GM12878 (cell line): ENCODE measurements at regions not wholly inside any gene's neighbourhood (a gene's known extent, or its start where the extent isn't known, plus 50 kb on each side); places are given as distances from the start of the nearest gene placed in this dataset.

Experiments used
- ATAC-seq: fragments of 200-7000 bp; cut with Tn5 transposase; 3 replicates; pipeline ENCODE4 v1.9.1; 2020; ENCODE audit warnings: mild to moderate bottlenecking, moderate library complexity
- BruUV-seq: library from RNA; stranded (reverse); fragments of 400-500 nt; replicated peaks from 2 replicates; lab custom pipeline; 2021; lab: Mats Ljungman, UMichigan
- CTCF ChIA-PET: fragments of 300-600 bp; sonication (Branson Sonifier 250); formaldehyde crosslinking; extraction: SDS; loops from one replicate; lab custom pipeline; 2021; ENCODE audit warnings: inconsistent platforms; lab: Yijun Ruan, JAX
- POLR2A ChIA-PET: fragments of 350-600 bp; formaldehyde crosslinking; extraction: SDS; loops from one replicate; lab custom pipeline; 2021; ENCODE audit warnings: inconsistent platforms; lab: Charles Lee
- RAD21 ChIA-PET: fragments of 300-600 bp; sonication (Branson Sonifier 250); formaldehyde crosslinking; loops from one replicate; lab custom pipeline; 2023; ENCODE audit warnings: antibody characterized with exemption; ENCODE audit not compliant: unreplicated experiment; lab: Charles Lee
- SMC1A ChIA-PET: fragments of 300-600 bp; sonication (Branson Sonifier 250); formaldehyde crosslinking; loops from one replicate; lab custom pipeline; 2023; ENCODE audit not compliant: unreplicated experiment, uncharacterized antibody; lab: Charles Lee
- DNase-seq: peaks from one replicate; pipeline ENCODE4 v3.0.0-alpha.2; 2011; ENCODE audit warnings: low read depth, low spot score
- FAIRE-seq: peaks from 3 replicates; lab custom pipeline; 2011; peaks lifted over from hg19 to GRCh38; lab: Jason Lieb, UNC
- H2AFZ ChIP-seq: 2 replicates; pipeline ENCODE4 v1.6.0; 2011; ENCODE audit warnings: low read depth, low read length, control low read depth; ENCODE audit not compliant: control insufficient read depth
- H3K27ac ChIP-seq: 2 replicates; pipeline ENCODE4 v1.5.1; 2011; ENCODE audit warnings: control low read depth; ENCODE audit not compliant: control insufficient read depth, insufficient read depth
- H3K27me3 ChIP-seq, 2 experiments: replicated peaks in 1 of 2; 2 replicates each; pipeline versions ENCODE4 v1.6.0 to v1.6.1; 2011; ENCODE audit warnings: low read length in 1 of 2; ENCODE audit not compliant: control insufficient read depth in 2 of 2, insufficient read depth in 2 of 2
- H3K36me3 ChIP-seq, 2 experiments: 2 replicates each; pipeline ENCODE4 v1.5.1; 2011; ENCODE audit warnings: low read length in 1 of 2; ENCODE audit not compliant: control insufficient read depth in 2 of 2, insufficient read depth in 2 of 2
- H3K4me1 ChIP-seq: 2 replicates; pipeline ENCODE4 v1.6.1; 2011; ENCODE audit warnings: mild to moderate bottlenecking, low read length, moderate library complexity, mixed read lengths; ENCODE audit not compliant: control insufficient read depth, insufficient read depth
- H3K4me2 ChIP-seq: 2 replicates; pipeline ENCODE4 v1.6.0; 2011; ENCODE audit warnings: control low read depth; ENCODE audit not compliant: control insufficient read depth, insufficient read depth
- H3K4me3 ChIP-seq: fragments of 200-600 bp; sonication (generic); 2 replicates; pipeline ENCODE4 v1.5.1; 2016
- H3K79me2 ChIP-seq: 2 replicates; pipeline ENCODE4 v1.6.0; 2011; ENCODE audit warnings: low read length; ENCODE audit not compliant: control insufficient read depth, insufficient read depth
- H3K9ac ChIP-seq: 2 replicates; pipeline ENCODE4 v1.8.0; 2011; ENCODE audit warnings: low read length, control low read depth, mixed read lengths; ENCODE audit not compliant: control insufficient read depth, insufficient read depth
- H3K9me3 ChIP-seq: replicated peaks from 3 replicates; pipeline ENCODE4 v1.5.1; 2011; ENCODE audit warnings: mild to moderate bottlenecking, low read length; ENCODE audit not compliant: control insufficient read depth, insufficient read depth
- H4K20me1 ChIP-seq: 2 replicates; pipeline ENCODE4 v1.6.0; 2011; ENCODE audit not compliant: control insufficient read depth, insufficient read depth
- CBX3 ChIP-seq: fragments of 200-600 bp; sonication (generic); IDR thresholded peaks from 2 replicates; pipeline ENCODE4 v1.6.1; 2016; ENCODE audit warnings: low read depth, borderline replicate concordance
- EZH2 ChIP-seq: IDR thresholded peaks from 2 replicates; pipeline ENCODE4 v1.6.1; 2012; ENCODE audit warnings: low read depth, mild to moderate bottlenecking, control low read depth, inconsistent platforms, low read length, borderline replicate concordance; ENCODE audit not compliant: control insufficient read depth
- FOXK2 ChIP-seq: fragments of 450-650 bp; IDR thresholded peaks from 2 replicates; pipeline ENCODE4 v1.6.1; 2017; ENCODE audit warnings: mild to moderate bottlenecking, moderate library complexity
- KDM1A ChIP-seq: fragments of 200-600 bp; sonication (generic); IDR thresholded peaks from 2 replicates; pipeline ENCODE4 v1.6.1; 2016; ENCODE audit warnings: borderline replicate concordance
- LARP7 ChIP-seq: fragments of 450-650 bp; IDR thresholded peaks from 2 replicates; pipeline ENCODE4 v1.6.1; 2017; ENCODE audit warnings: mild to moderate bottlenecking
- NFIC ChIP-seq: IDR thresholded peaks from 2 replicates; pipeline ENCODE4 v1.6.1; 2012; ENCODE audit warnings: low read depth, mild to moderate bottlenecking, inconsistent platforms, low read length, moderate library complexity
- RAD51 ChIP-seq: fragments of 450-650 bp; IDR thresholded peaks from 2 replicates; pipeline ENCODE4 v1.6.1; 2016; ENCODE audit warnings: moderate library complexity, mild to moderate bottlenecking, inconsistent platforms
- RUNX3 ChIP-seq: IDR thresholded peaks from 2 replicates; pipeline ENCODE4 v1.6.1; 2012; ENCODE audit warnings: low read length, inconsistent platforms
- SREBF1 ChIP-seq: IDR thresholded peaks from 2 replicates; pipeline ENCODE4 v1.6.1; 2012; ENCODE audit warnings: mild to moderate bottlenecking, low read length
- TCF7 ChIP-seq: IDR thresholded peaks from 2 replicates; pipeline ENCODE4 v1.6.1; 2014; ENCODE audit warnings: antibody characterized with exemption, borderline replicate concordance
- ZNF384 ChIP-seq: IDR thresholded peaks from 2 replicates; pipeline ENCODE4 v1.6.1; 2012; ENCODE audit warnings: low read depth, mild to moderate bottlenecking, low read length, improper control_type of control experiment, borderline replicate concordance
- ZZZ3 ChIP-seq: IDR thresholded peaks from 2 replicates; pipeline ENCODE4 v1.6.1; 2011; ENCODE audit warnings: low read depth; ENCODE audit not compliant: control insufficient read depth, insufficient read length
- WGBS: methylation state at CpG from one replicate; pipeline ENCODE4 v1.1.6; 2016; ENCODE audit warnings: low lambda C conversion rate; ENCODE audit not compliant: insufficient replicate concordance, insufficient coverage; ENCODE audit errors: missing lambda C conversion rate; 5-methylcytosine and 5-hydroxymethylcytosine counted together
- in situ Hi-C: fragments of 300-500 bp; cut with MboI; formaldehyde crosslinking; loops from 9 replicates; pipeline ENCODE4 v1.14.3; 2018; ENCODE audit warnings: mixed read lengths
- intact Hi-C: fragments of 100-400 bp; cut with micrococcal nuclease; formaldehyde crosslinking; loops from one replicate; pipeline ENCODE4 v1.14.2; 2022; ENCODE audit not compliant: unreplicated experiment
- TF ChIP-seq, protein P1 (sequence below): fragments of 150-350 bp; IDR thresholded peaks from 2 replicates; pipeline ENCODE4 v1.6.1; 2016; ENCODE audit warnings: low read depth, low read length
- TF ChIP-seq, protein P2 (sequence below): fragments of 450-650 bp; formaldehyde crosslinking; IDR thresholded peaks from 2 replicates; pipeline ENCODE4 v1.4.0; 2022; ENCODE audit warnings: mild to moderate bottlenecking, moderate library complexity
- TF ChIP-seq, protein P3 (sequence below): fragments of 450-650 bp; IDR thresholded peaks from 2 replicates; pipeline ENCODE4 v1.6.1; 2018; ENCODE audit warnings: borderline replicate concordance, mild to moderate bottlenecking; ENCODE audit not compliant: partially characterized antibody
- TF ChIP-seq, protein P4 (sequence below): IDR thresholded peaks from 2 replicates; pipeline ENCODE4 v1.6.1; 2011; ENCODE audit warnings: borderline replicate concordance, low read depth, mild to moderate bottlenecking, moderate library complexity, mixed read lengths, low read length; ENCODE audit not compliant: insufficient read depth; ENCODE audit errors: extremely low read length

DNA sequence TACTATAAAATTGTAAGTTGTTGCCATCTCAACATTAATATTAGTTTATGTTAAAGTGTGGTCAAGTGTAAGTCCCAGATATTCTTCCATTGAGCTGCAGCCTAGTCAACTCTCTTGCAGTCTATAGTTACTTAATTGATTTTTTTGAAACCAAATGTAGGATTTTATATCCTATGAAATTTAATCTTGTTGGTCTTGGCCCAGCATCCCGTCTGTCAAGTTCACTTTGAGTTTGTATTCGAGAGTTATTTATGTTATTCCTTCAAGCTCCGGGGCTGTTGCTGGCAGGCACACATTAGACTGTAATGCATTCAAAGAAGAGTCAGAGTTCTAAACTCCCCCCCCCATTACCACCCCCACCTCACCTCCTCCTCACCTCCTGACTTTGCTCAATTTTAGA is 71.0 kb upstream of the SPACA1 start:
- H2AFZ ChIP-seq, result no peak overlapping the region
- FAIRE-seq (no peak), ATAC-seq (no peak), DNase-seq (no peak)
- intact Hi-C loops (no loop called here), in situ Hi-C loops (no loop called here)
- no peak overlapping the region for H3K4me2 ChIP-seq
- WGBS, result 60% methylated on average over 3 of the region's 3 CpGs
- TF ChIP-seq RAD51 (no peak), LARP7 (no peak), TCF7 (no peak), NFIC (no peak), RUNX3 (no peak), CBX3 (no peak), SREBF1 (no peak), KDM1A (no peak), ZZZ3 (no peak), ZNF384 (no peak), FOXK2 (no peak), EZH2 (no peak)
- TF ChIP-seq, protein P1, sequence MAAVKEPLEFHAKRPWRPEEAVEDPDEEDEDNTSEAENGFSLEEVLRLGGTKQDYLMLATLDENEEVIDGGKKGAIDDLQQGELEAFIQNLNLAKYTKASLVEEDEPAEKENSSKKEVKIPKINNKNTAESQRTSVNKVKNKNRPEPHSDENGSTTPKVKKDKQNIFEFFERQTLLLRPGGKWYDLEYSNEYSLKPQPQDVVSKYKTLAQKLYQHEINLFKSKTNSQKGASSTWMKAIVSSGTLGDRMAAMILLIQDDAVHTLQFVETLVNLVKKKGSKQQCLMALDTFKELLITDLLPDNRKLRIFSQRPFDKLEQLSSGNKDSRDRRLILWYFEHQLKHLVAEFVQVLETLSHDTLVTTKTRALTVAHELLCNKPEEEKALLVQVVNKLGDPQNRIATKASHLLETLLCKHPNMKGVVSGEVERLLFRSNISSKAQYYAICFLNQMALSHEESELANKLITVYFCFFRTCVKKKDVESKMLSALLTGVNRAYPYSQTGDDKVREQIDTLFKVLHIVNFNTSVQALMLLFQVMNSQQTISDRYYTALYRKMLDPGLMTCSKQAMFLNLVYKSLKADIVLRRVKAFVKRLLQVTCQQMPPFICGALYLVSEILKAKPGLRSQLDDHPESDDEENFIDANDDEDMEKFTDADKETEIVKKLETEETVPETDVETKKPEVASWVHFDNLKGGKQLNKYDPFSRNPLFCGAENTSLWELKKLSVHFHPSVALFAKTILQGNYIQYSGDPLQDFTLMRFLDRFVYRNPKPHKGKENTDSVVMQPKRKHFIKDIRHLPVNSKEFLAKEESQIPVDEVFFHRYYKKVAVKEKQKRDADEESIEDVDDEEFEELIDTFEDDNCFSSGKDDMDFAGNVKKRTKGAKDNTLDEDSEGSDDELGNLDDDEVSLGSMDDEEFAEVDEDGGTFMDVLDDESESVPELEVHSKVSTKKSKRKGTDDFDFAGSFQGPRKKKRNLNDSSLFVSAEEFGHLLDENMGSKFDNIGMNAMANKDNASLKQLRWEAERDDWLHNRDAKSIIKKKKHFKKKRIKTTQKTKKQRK, result no peak
- TF ChIP-seq, protein P2, sequence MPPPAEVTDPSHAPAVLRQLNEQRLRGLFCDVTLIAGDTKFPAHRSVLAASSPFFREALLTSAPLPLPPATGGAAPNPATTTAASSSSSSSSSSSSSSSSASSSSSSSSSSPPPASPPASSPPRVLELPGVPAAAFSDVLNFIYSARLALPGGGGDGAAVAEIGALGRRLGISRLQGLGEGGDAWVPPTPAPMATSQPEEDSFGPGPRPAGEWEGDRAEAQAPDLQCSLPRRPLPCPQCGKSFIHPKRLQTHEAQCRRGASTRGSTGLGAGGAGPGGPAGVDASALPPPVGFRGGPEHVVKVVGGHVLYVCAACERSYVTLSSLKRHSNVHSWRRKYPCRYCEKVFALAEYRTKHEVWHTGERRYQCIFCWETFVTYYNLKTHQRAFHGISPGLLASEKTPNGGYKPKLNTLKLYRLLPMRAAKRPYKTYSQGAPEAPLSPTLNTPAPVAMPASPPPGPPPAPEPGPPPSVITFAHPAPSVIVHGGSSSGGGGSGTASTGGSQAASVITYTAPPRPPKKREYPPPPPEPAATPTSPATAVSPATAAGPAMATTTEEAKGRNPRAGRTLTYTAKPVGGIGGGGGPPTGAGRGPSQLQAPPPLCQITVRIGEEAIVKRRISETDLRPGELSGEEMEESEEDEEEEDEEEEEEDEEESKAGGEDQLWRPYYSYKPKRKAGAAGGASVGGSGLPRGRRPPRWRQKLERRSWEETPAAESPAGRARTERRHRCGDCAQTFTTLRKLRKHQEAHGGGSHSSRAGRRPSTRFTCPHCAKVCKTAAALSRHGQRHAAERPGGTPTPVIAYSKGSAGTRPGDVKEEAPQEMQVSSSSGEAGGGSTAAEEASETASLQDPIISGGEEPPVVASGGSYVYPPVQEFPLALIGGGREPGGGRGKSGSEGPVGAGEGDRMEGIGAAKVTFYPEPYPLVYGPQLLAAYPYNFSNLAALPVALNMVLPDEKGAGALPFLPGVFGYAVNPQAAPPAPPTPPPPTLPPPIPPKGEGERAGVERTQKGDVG (CRISPR knock-in tag), result no peak
- TF ChIP-seq, protein P3, sequence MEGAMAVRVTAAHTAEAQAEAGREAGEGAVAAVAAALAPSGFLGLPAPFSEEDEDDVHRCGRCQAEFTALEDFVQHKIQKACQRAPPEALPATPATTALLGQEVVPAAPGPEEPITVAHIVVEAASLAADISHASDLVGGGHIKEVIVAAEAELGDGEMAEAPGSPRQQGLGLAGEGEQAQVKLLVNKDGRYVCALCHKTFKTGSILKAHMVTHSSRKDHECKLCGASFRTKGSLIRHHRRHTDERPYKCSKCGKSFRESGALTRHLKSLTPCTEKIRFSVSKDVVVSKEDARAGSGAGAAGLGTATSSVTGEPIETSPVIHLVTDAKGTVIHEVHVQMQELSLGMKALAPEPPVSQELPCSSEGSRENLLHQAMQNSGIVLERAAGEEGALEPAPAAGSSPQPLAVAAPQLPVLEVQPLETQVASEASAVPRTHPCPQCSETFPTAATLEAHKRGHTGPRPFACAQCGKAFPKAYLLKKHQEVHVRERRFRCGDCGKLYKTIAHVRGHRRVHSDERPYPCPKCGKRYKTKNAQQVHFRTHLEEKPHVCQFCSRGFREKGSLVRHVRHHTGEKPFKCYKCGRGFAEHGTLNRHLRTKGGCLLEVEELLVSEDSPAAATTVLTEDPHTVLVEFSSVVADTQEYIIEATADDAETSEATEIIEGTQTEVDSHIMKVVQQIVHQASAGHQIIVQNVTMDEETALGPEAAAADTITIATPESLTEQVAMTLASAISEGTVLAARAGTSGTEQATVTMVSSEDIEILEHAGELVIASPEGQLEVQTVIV, result no peak
- TF ChIP-seq, protein P4, sequence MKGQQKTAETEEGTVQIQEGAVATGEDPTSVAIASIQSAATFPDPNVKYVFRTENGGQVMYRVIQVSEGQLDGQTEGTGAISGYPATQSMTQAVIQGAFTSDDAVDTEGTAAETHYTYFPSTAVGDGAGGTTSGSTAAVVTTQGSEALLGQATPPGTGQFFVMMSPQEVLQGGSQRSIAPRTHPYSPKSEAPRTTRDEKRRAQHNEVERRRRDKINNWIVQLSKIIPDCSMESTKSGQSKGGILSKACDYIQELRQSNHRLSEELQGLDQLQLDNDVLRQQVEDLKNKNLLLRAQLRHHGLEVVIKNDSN, result no peak
- ChIA-PET RAD21 (no interaction called here), CTCF (interaction anchor here (1.2 kb wide), 1 partner anchor 9 kb away, joined by 5 read pairs; no protein-coding TSS in a partner anchor), SMC1A (no interaction called here), POLR2A (interaction anchor here (0.6 kb wide), 1 partner anchor 561 kb away, joined by 3 read pairs; no protein-coding TSS in a partner anchor)
- H4K20me1 ChIP-seq, result no peaks in the 10 kb centered on the region
- H3K9ac ChIP-seq, result no peak overlapping the region
- H3K27ac ChIP-seq, result no peak overlapping the region
- H3K9me3 ChIP-seq, result no peaks in the 10 kb centered on the region
- no peaks in the 10 kb centered on the region for H3K27me3 ChIP-seq
- H3K4me1 ChIP-seq, result no peaks in the 10 kb centered on the region
- BruUV-seq, result no TSS peak
- H3K4me3 ChIP-seq, result no peak overlapping the region
- no peaks in the 10 kb centered on the region for H3K36me3 ChIP-seq
- H3K79me2 ChIP-seq, result no peaks in the 10 kb centered on the region
